Suprapubic skin (tissue), 3 donors: ENCODE measurements at regions not wholly inside any gene's neighbourhood (a gene's known extent, or its start where the extent isn't known, plus 50 kb on each side); places are given as distances from the start of the nearest gene placed in this dataset.

Experiments
- POLR2A ChIP-seq, 2 donors: fragments of 450-650 bp; IDR thresholded peaks; one replicate each; pipeline ENCODE4 v1.6.1; 2017; ENCODE audit warnings: antibody characterized with exemption in 2 of 2, mild to moderate bottlenecking in 2 of 2, moderate library complexity in 2 of 2
- TF ChIP-seq, protein P1 (sequence below), 2 donors: fragments of 200-600 bp in 1 of 2; fragments of 450-650 bp in 1 of 2; sonication (generic) in 1 of 2; IDR thresholded peaks; one replicate each; pipeline ENCODE4 v1.5.1; 2016 to 2019; ENCODE audit warnings: antibody characterized with exemption in 2 of 2, mild to moderate bottlenecking in 1 of 2, moderate library complexity in 1 of 2

GRCh38 chr18:2316082-2316750, 255.1 kb downstream of the METTL4 start:
- TF ChIP-seq, protein P1, sequence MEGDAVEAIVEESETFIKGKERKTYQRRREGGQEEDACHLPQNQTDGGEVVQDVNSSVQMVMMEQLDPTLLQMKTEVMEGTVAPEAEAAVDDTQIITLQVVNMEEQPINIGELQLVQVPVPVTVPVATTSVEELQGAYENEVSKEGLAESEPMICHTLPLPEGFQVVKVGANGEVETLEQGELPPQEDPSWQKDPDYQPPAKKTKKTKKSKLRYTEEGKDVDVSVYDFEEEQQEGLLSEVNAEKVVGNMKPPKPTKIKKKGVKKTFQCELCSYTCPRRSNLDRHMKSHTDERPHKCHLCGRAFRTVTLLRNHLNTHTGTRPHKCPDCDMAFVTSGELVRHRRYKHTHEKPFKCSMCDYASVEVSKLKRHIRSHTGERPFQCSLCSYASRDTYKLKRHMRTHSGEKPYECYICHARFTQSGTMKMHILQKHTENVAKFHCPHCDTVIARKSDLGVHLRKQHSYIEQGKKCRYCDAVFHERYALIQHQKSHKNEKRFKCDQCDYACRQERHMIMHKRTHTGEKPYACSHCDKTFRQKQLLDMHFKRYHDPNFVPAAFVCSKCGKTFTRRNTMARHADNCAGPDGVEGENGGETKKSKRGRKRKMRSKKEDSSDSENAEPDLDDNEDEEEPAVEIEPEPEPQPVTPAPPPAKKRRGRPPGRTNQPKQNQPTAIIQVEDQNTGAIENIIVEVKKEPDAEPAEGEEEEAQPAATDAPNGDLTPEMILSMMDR (IDR thresholded peaks at IDR 0.05), result no peak
- no peak for TF ChIP-seq POLR2A (IDR thresholded peaks at IDR 0.05)
